ENCODE measurements at regions not wholly inside any gene's neighbourhood (a gene's known extent, or its start where the extent isn't known, plus 50 kb on each side); places are given as distances from the start of the nearest gene placed in this dataset.

DNA sequence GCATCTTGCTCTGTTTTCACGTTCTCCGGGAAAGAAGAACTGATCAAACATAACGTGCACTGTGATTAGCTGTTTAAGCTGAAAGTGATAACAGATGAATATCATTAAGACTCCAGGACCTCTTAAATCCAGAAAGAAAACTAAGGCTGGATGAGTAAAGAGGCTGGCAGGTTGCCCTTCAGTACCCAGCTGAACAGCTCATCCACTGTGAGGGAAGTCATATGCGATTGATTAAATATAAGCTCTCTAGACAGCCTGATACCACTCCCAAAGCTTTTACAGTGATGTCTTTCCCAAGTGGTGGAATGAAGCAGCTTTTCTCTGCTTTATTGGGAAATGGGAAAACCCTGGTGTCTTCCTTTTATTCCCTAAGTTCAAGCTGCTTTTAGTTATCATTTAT lies 116.9 kb downstream of the EFNB2 start:
- TF ChIP-seq EZH2 (IDR thresholded peaks at IDR 0.05; ENCODE audit: borderline replicate concordance, low read length) (no peak), CTCF (IDR thresholded peaks at IDR 0.05; ENCODE audit: low read length) (no peak)
- no peaks in the 10 kb centered on the region for H3K79me2 ChIP-seq (ENCODE audit: insufficient read depth, low read length)
- H3K27me3 ChIP-seq (ENCODE audit: insufficient read depth, low read length) = no peaks in the 10 kb centered on the region
- no peak overlapping the region for H3K4me3 ChIP-seq (ENCODE audit: low read depth, low read length, poor library complexity, severe bottlenecking)
- H3K36me3 ChIP-seq (ENCODE audit: insufficient read depth, low read length) = no peaks in the 10 kb centered on the region
- no peaks in the 10 kb centered on the region for H3K9me2 ChIP-seq (ENCODE audit: low read depth, low read length)
- H3K4me2 ChIP-seq (ENCODE audit: low read length) = no peak overlapping the region
- H3K4me1 ChIP-seq (ENCODE audit: insufficient read depth, low read length, severe bottlenecking) = peaks cover 5% of the 10 kb centered on the region
- no peaks in the 10 kb centered on the region for H3F3A ChIP-seq (ENCODE audit: insufficient read depth, low read length)
- H4K20me1 ChIP-seq (ENCODE audit: insufficient read depth, low read length) = no peaks in the 10 kb centered on the region
- no peak overlapping the region for H3K9ac ChIP-seq (ENCODE audit: low read length)
- H3K27ac ChIP-seq (ENCODE audit: low read depth, low read length, poor library complexity, severe bottlenecking) = no peak overlapping the region
- no peak overlapping the region for H2AFZ ChIP-seq (ENCODE audit: low read length)
- no peaks in the 10 kb centered on the region for H3K9me3 ChIP-seq (ENCODE audit: low read length)

GRCh38 chr13:106417467-106418110 lies 117.9 kb downstream of the EFNB2 start:
- no peak overlapping the region for H3K27ac ChIP-seq (ENCODE audit: low read depth, low read length, poor library complexity, severe bottlenecking)
- no peaks in the 10 kb centered on the region for H3K79me2 ChIP-seq (ENCODE audit: insufficient read depth, low read length)
- no peaks in the 10 kb centered on the region for H3F3A ChIP-seq (ENCODE audit: insufficient read depth, low read length)
- no peaks in the 10 kb centered on the region for H3K9me3 ChIP-seq (ENCODE audit: low read length)
- H3K36me3 ChIP-seq (ENCODE audit: insufficient read depth, low read length) = no peaks in the 10 kb centered on the region
- no peak overlapping the region for H3K9ac ChIP-seq (ENCODE audit: low read length)
- no peaks in the 10 kb centered on the region for H3K9me2 ChIP-seq (ENCODE audit: low read depth, low read length)
- no peaks in the 10 kb centered on the region for H4K20me1 ChIP-seq (ENCODE audit: insufficient read depth, low read length)
- peaks cover 5% of the 10 kb centered on the region for H3K4me1 ChIP-seq (ENCODE audit: insufficient read depth, low read length, severe bottlenecking)
- H2AFZ ChIP-seq (ENCODE audit: low read length) = peak overlapping the region; percentile 71; the same call in 1 of the 2 replicates
- H3K4me3 ChIP-seq (ENCODE audit: low read depth, low read length, poor library complexity, severe bottlenecking) = no peak overlapping the region
- TF ChIP-seq CTCF (IDR thresholded peaks at IDR 0.05; ENCODE audit: low read length) = no peak
- TF ChIP-seq EZH2 (IDR thresholded peaks at IDR 0.05; ENCODE audit: borderline replicate concordance, low read length) = no peak
- no peak overlapping the region for H3K4me2 ChIP-seq (ENCODE audit: low read length)
- no peaks in the 10 kb centered on the region for H3K27me3 ChIP-seq (ENCODE audit: insufficient read depth, low read length)

- Histone ChIP-seq H3K79me2 (ENCODE audit: insufficient read depth, low read length) (no peaks in the 10 kb centered on the region), H3K9me2 (ENCODE audit: low read depth, low read length) (no peaks in the 10 kb centered on the region), H3K4me2 (ENCODE audit: low read length) (0 out of 2 replicates have a peak overlapping the region, but pooled peaks have one; percentile 1), H4K20me1 (ENCODE audit: insufficient read depth, low read length) (no peaks in the 10 kb centered on the region), H3K4me1 (ENCODE audit: insufficient read depth, low read length, severe bottlenecking) (peaks cover 5% of the 10 kb centered on the region), H3K9me3 (ENCODE audit: low read length) (no peaks in the 10 kb centered on the region), H3K4me3 (ENCODE audit: low read depth, low read length, poor library complexity, severe bottlenecking) (no peak overlapping the region), H3K27me3 (ENCODE audit: insufficient read depth, low read length) (no peaks in the 10 kb centered on the region), H3K27ac (ENCODE audit: low read depth, low read length, poor library complexity, severe bottlenecking) (no peak overlapping the region), H3F3A (ENCODE audit: insufficient read depth, low read length) (no peaks in the 10 kb centered on the region), H3K36me3 (ENCODE audit: insufficient read depth, low read length) (no peaks in the 10 kb centered on the region), H3K9ac (ENCODE audit: low read length) (no peak overlapping the region), H2AFZ (ENCODE audit: low read length) (peak overlapping the region; percentile 71; the same call in 1 of the 2 replicates)
- TF ChIP-seq CTCF (IDR thresholded peaks at IDR 0.05; ENCODE audit: low read length) (no peak), EZH2 (IDR thresholded peaks at IDR 0.05; ENCODE audit: borderline replicate concordance, low read length) (no peak)
These were observed 118.8 kb downstream of the EFNB2 start for GRCh38 chr13:106416645-106417044.
